NOMO-1 treated with DMSO at 0.1 percent for 48 hours (cell line): ENCODE measurements at regions not wholly inside any gene's neighbourhood (a gene's known extent, or its start where the extent isn't known, plus 50 kb on each side); places are given as distances from the start of the nearest gene placed in this dataset.

Experiments
- DNase-seq: peaks from one replicate; lab custom pipeline; 2025; ENCODE audit not compliant: unreplicated experiment; lab: John Stamatoyannopoulos, UW

- no peak for DNase-seq
Measured at GRCh38 chr11:134639586-134640330, 227.7 kb upstream of the B3GAT1 start.

- DNase-seq = no peak
Measured at GRCh38 chr11:134638796-134639430, 226.9 kb upstream of the B3GAT1 start.

GRCh38 chr11:134637091-134638015 lies 225.3 kb upstream of the B3GAT1 start:
- DNase-seq = no peak

- no peak for DNase-seq
Measured at GRCh38 chr11:134636071-134636470, 224.0 kb upstream of the B3GAT1 start.

GRCh38 chr11:134634897-134635831 lies 223.1 kb upstream of the B3GAT1 start:
- no peak for DNase-seq

GRCh38 chr11:134633276-134633675 lies 221.2 kb upstream of the B3GAT1 start:
- no peak for DNase-seq

GRCh38 chr11:134632347-134633119 lies 220.5 kb upstream of the B3GAT1 start:
- no peak for DNase-seq

- DNase-seq = no peak
Measured at GRCh38 chr11:134630861-134631260, 218.8 kb upstream of the B3GAT1 start.

GRCh38 chr11:134628426-134628825 lies 216.4 kb upstream of the B3GAT1 start:
- no peak for DNase-seq

- DNase-seq = no peak
Measured at GRCh38 chr11:134626032-134626431, 214.0 kb upstream of the B3GAT1 start.

- DNase-seq = no peak
Measured at GRCh38 chr11:134625631-134626030, 213.6 kb upstream of the B3GAT1 start.

- DNase-seq = no peak
Measured at GRCh38 chr11:134625151-134625550, 213.1 kb upstream of the B3GAT1 start.

GRCh38 chr11:134624166-134624920 lies 212.3 kb upstream of the B3GAT1 start:
- no peak for DNase-seq

- no peak for DNase-seq
Measured at GRCh38 chr11:134623711-134624110, 211.7 kb upstream of the B3GAT1 start.

GRCh38 chr11:134622458-134622857 lies 210.4 kb upstream of the B3GAT1 start:
- no peak for DNase-seq

GRCh38 chr11:134617360-134617759 lies 205.3 kb upstream of the B3GAT1 start:
- no peak for DNase-seq

GRCh38 chr11:134616038-134616437 lies 204.0 kb upstream of the B3GAT1 start:
- DNase-seq = no peak

GRCh38 chr11:134615041-134615615 lies 203.1 kb upstream of the B3GAT1 start:
- DNase-seq = no peak

GRCh38 chr11:134614141-134614540 lies 202.1 kb upstream of the B3GAT1 start:
- DNase-seq = no peak
